GM23338 (cell line): ENCODE measurements at regions not wholly inside any gene's neighbourhood (a gene's known extent, or its start where the extent isn't known, plus 50 kb on each side); places are given as distances from the start of the nearest gene placed in this dataset.
"Not testable (repeated sequence)": the region's sequence is repeated elsewhere in the genome, so short reads cannot be mapped to it uniquely, and the experiment has no call there.

Experiments
- ATAC-seq: fragments of 200-7000 bp; cut with Tn5 transposase; 3 replicates; pipeline ENCODE4 v1.9.1; 2020
- DNase-seq: peaks from one replicate; pipeline ENCODE4 v3.0.0-alpha.2; 2015; ENCODE audit warnings: low spot score
- H2AFZ ChIP-seq: fragments of 200-600 bp; sonication (generic); 2 replicates; pipeline ENCODE4 v1.8.0; 2016; ENCODE audit warnings: antibody characterized with exemption, mild to moderate bottlenecking, moderate library complexity
- H3F3A ChIP-seq: fragments of 200-600 bp; sonication (generic); replicated peaks from 2 replicates; pipeline ENCODE4 v1.8.0; 2017; ENCODE audit warnings: antibody characterized with exemption, mixed run types, low read depth
- H3K27ac ChIP-seq: fragments of 200-600 bp; sonication (generic); 2 replicates; pipeline ENCODE4 v1.6.1; 2016; ENCODE audit warnings: low read depth
- H3K27me3 ChIP-seq: fragments of 200-600 bp; sonication (generic); 2 replicates; pipeline ENCODE4 v1.8.0; 2016; ENCODE audit warnings: mild to moderate bottlenecking, mixed run types, moderate library complexity; ENCODE audit not compliant: insufficient read depth
- H3K36me3 ChIP-seq: fragments of 200-600 bp; sonication (generic); 2 replicates; pipeline ENCODE4 v1.8.0; 2016; ENCODE audit warnings: mild to moderate bottlenecking; ENCODE audit not compliant: insufficient read depth
- H3K4me1 ChIP-seq: fragments of 200-600 bp; sonication (generic); 2 replicates; pipeline ENCODE4 v1.8.0; 2016; ENCODE audit warnings: mild to moderate bottlenecking, moderate library complexity; ENCODE audit not compliant: insufficient read depth
- H3K4me2 ChIP-seq: fragments of 200-600 bp; sonication (generic); 2 replicates; pipeline ENCODE4 v1.7.1; 2017; ENCODE audit warnings: mixed run types
- H3K4me3 ChIP-seq: fragments of 200-600 bp; sonication (generic); 2 replicates; pipeline ENCODE4 v1.6.1; 2016; ENCODE audit warnings: mixed run types
- H3K79me2 ChIP-seq: fragments of 200-600 bp; sonication (generic); replicated peaks from 2 replicates; pipeline ENCODE4 v1.8.0; 2017; ENCODE audit warnings: mild to moderate bottlenecking; ENCODE audit not compliant: insufficient read depth
- H3K9me2 ChIP-seq: fragments of 200-600 bp; sonication (generic); 2 replicates; pipeline ENCODE4 v1.8.0; 2017; ENCODE audit not compliant: insufficient read depth
- H4K20me1 ChIP-seq: fragments of 200-600 bp; sonication (generic); replicated peaks from 2 replicates; pipeline ENCODE4 v1.8.0; 2017; ENCODE audit warnings: mild to moderate bottlenecking; ENCODE audit not compliant: insufficient read depth
- H3K27ac Mint-ChIP-seq: 2 replicates; pipeline ENCODE4 v1.8.0; 2020; ENCODE audit warnings: inconsistent platforms, mild to moderate bottlenecking, moderate library complexity, mixed read lengths
- H3K27me3 Mint-ChIP-seq: 3 replicates; pipeline ENCODE4 v1.8.0; 2022; ENCODE audit warnings: low read depth, mild to moderate bottlenecking, moderate library complexity, mixed read lengths, inconsistent platforms; ENCODE audit not compliant: insufficient read depth, poor library complexity
- H3K36me3 Mint-ChIP-seq: 3 replicates; pipeline ENCODE4 v1.8.0; 2021; ENCODE audit warnings: low read depth, mild to moderate bottlenecking, inconsistent platforms, moderate library complexity, mixed read lengths
- H3K4me1 Mint-ChIP-seq: 3 replicates; pipeline ENCODE4 v1.8.0; 2020; ENCODE audit warnings: mild to moderate bottlenecking, inconsistent platforms, mixed read lengths
- H3K4me3 Mint-ChIP-seq: 3 replicates; pipeline ENCODE4 v1.8.0; 2021; ENCODE audit warnings: moderate library complexity, mild to moderate bottlenecking, inconsistent platforms, mixed read lengths
- H3K9me3 Mint-ChIP-seq: 3 replicates; pipeline ENCODE4 v1.8.0; 2020; ENCODE audit warnings: moderate library complexity, mild to moderate bottlenecking, inconsistent platforms, mixed read lengths
- EZH2 ChIP-seq: fragments of 200-600 bp; sonication (generic); IDR thresholded peaks from one replicate; pipeline ENCODE4 v1.8.0; 2017; ENCODE audit warnings: antibody characterized with exemption, mild to moderate bottlenecking, low read depth; ENCODE audit not compliant: unreplicated experiment
- EZH2phosphoT487 ChIP-seq: fragments of 200-600 bp; sonication (generic); IDR thresholded peaks from one replicate; pipeline ENCODE4 v1.8.1; 2018; ENCODE audit warnings: antibody characterized with exemption; ENCODE audit not compliant: unreplicated experiment
- JUNB ChIP-seq: IDR thresholded peaks from one replicate; pipeline ENCODE4 v1.6.1; 2016; ENCODE audit warnings: antibody characterized with exemption; ENCODE audit not compliant: unreplicated experiment
- NANOG ChIP-seq: IDR thresholded peaks from 2 replicates; pipeline ENCODE4 v1.6.1; 2016; ENCODE audit warnings: antibody characterized with exemption, borderline replicate concordance
- POLR2AphosphoS5 ChIP-seq: IDR thresholded peaks from 2 replicates; pipeline ENCODE4 v1.6.1; 2016; ENCODE audit warnings: antibody characterized with exemption, low read depth
- ZNF114 ChIP-seq: fragments of 250-450 bp; sonication (Bioruptor Pico); IDR thresholded peaks from 2 replicates; pipeline ENCODE4 v1.5.0; 2020; ENCODE audit warnings: mild to moderate bottlenecking, moderate library complexity
- ZNF331 ChIP-seq: fragments of 250-450 bp; sonication (Bioruptor Pico); IDR thresholded peaks from 2 replicates; pipeline ENCODE4 v1.5.0; 2020; ENCODE audit warnings: low read depth, mild to moderate bottlenecking, moderate library complexity
- TF ChIP-seq, protein P1 (sequence below): IDR thresholded peaks from one replicate; pipeline ENCODE4 v1.6.1; 2018; ENCODE audit warnings: antibody characterized with exemption; ENCODE audit not compliant: unreplicated experiment
- TF ChIP-seq, protein P2 (sequence below), 2 experiments: fragments of 200-600 bp in 1 of 2; sonication (generic) in 1 of 2; conservative IDR thresholded peaks; 2 replicates each; pipeline versions ENCODE4 v1.5.1 to v1.6.1; 2016 to 2017; ENCODE audit warnings: antibody characterized with exemption in 2 of 2, low read depth in 2 of 2, mild to moderate bottlenecking in 2 of 2, moderate library complexity in 1 of 2
- TF ChIP-seq, protein P3 (sequence below): fragments of 250-450 bp; sonication (Bioruptor Pico); IDR thresholded peaks from 2 replicates; pipeline ENCODE4 v1.5.0; 2020; ENCODE audit warnings: mild to moderate bottlenecking, moderate library complexity

DNA sequence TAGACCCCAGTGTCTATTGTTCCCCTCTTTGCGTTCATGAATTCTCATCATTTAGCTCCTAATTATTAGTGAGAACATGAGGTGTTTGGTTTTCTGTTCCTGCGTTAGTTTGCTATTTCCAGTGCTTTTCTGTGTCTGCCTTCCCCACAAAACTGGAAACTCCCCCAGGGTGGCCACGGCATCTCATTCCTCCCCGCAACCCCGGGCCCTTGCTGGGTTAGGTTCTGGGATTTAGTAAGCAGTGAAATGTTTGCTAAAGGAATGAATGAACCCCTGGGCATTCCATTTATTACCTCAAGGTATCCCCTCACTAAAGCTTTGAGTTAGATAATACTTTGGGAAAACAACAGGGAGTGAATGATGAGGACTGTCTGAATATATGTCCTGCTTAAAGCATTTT is 142.9 kb downstream of the GLUL start (continued):
- TF ChIP-seq, protein P1, sequence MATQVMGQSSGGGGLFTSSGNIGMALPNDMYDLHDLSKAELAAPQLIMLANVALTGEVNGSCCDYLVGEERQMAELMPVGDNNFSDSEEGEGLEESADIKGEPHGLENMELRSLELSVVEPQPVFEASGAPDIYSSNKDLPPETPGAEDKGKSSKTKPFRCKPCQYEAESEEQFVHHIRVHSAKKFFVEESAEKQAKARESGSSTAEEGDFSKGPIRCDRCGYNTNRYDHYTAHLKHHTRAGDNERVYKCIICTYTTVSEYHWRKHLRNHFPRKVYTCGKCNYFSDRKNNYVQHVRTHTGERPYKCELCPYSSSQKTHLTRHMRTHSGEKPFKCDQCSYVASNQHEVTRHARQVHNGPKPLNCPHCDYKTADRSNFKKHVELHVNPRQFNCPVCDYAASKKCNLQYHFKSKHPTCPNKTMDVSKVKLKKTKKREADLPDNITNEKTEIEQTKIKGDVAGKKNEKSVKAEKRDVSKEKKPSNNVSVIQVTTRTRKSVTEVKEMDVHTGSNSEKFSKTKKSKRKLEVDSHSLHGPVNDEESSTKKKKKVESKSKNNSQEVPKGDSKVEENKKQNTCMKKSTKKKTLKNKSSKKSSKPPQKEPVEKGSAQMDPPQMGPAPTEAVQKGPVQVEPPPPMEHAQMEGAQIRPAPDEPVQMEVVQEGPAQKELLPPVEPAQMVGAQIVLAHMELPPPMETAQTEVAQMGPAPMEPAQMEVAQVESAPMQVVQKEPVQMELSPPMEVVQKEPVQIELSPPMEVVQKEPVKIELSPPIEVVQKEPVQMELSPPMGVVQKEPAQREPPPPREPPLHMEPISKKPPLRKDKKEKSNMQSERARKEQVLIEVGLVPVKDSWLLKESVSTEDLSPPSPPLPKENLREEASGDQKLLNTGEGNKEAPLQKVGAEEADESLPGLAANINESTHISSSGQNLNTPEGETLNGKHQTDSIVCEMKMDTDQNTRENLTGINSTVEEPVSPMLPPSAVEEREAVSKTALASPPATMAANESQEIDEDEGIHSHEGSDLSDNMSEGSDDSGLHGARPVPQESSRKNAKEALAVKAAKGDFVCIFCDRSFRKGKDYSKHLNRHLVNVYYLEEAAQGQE: no peak
- TF ChIP-seq POLR2AphosphoS5: no peak
- TF ChIP-seq NANOG: no peak
- TF ChIP-seq ZNF114 (CRISPR knock-in tag): no peak
- TF ChIP-seq ZNF331 (CRISPR knock-in tag): no peak
- no peak for TF ChIP-seq EZH2phosphoT487
- TF ChIP-seq EZH2: no peak
- no peak for TF ChIP-seq JUNB
- TF ChIP-seq, protein P2, sequence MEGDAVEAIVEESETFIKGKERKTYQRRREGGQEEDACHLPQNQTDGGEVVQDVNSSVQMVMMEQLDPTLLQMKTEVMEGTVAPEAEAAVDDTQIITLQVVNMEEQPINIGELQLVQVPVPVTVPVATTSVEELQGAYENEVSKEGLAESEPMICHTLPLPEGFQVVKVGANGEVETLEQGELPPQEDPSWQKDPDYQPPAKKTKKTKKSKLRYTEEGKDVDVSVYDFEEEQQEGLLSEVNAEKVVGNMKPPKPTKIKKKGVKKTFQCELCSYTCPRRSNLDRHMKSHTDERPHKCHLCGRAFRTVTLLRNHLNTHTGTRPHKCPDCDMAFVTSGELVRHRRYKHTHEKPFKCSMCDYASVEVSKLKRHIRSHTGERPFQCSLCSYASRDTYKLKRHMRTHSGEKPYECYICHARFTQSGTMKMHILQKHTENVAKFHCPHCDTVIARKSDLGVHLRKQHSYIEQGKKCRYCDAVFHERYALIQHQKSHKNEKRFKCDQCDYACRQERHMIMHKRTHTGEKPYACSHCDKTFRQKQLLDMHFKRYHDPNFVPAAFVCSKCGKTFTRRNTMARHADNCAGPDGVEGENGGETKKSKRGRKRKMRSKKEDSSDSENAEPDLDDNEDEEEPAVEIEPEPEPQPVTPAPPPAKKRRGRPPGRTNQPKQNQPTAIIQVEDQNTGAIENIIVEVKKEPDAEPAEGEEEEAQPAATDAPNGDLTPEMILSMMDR (conservative IDR thresholded peaks at IDR 0.05; ENCODE audit: low read depth in 2 of 2): no peak

DNA sequence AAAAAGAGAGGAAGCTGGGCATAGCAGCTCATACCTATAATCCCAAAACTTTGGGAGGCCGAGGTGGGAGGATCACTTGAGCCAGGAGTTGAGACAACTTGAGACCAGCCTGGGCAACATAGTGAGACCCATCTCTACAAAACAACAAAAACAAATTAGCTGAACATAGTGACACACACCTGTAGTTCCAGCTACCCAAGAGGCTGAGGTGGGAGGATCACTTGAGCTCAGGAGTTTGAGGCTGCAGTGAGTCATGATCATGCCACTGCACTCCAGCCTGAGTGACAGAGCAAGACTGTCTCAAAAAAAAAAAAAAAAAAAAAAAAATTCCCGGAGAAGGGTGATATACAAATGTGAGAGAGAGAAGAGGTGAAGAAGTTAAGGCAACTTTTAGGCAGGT is 143.8 kb downstream of the GLUL start:
- H2AFZ ChIP-seq, H3K4me1 ChIP-seq, ATAC-seq, H4K20me1 ChIP-seq, H3K27me3 ChIP-seq, H3K27ac Mint-ChIP-seq, H3K36me3 Mint-ChIP-seq, H3K9me2 ChIP-seq, H3K36me3 ChIP-seq, H3K4me3 ChIP-seq, H3K27ac ChIP-seq, DNase-seq, H3K79me2 ChIP-seq, H3K4me2 ChIP-seq, H3K9me3 Mint-ChIP-seq, H3K4me3 Mint-ChIP-seq, H3K27me3 Mint-ChIP-seq, H3K4me1 Mint-ChIP-seq, H3F3A ChIP-seq: not testable (repeated sequence)

DNA sequence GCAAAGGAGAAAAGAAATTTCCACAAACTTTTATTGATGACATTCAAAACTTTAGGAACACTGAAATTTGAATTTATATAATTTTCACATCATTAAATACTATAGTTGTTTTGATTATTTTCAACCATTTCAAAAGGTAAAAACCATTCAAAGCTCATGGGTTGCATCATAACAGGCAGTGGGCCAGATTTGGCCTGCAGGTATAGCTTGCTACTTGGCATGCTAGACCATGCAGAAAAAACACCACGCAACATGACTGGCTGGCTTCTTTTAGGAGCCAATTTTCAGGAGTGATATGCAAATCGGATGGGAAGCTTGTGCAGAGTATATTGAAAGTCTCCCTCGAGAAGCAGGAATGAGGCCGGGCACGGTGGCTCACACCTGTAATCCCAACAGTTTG is 144.8 kb downstream of the GLUL start:
- Histone ChIP-seq H3K4me2 (no peak overlapping the region), H3F3A (no peaks in the 10 kb centered on the region), H3K4me1 (no peaks in the 10 kb centered on the region), H2AFZ (no peak overlapping the region), H3K27me3 (no peaks in the 10 kb centered on the region), H3K9me2 (no peaks in the 10 kb centered on the region), H3K79me2 (no peaks in the 10 kb centered on the region), H4K20me1 (no peaks in the 10 kb centered on the region), H3K36me3 (no peaks in the 10 kb centered on the region), H3K4me3 (no peak overlapping the region), H3K27ac (no peak overlapping the region)
- Mint-ChIP-seq H3K27ac (no peak overlapping the region), H3K36me3 (no peaks in the 10 kb centered on the region), H3K9me3 (no peaks in the 10 kb centered on the region), H3K4me1 (no peaks in the 10 kb centered on the region; the same call in 1 of the 3 replicates), H3K4me3 (no peak overlapping the region), H3K27me3 (peaks cover 5% of the 10 kb centered on the region)
- DNase-seq (no peak), ATAC-seq (no peak)
- TF ChIP-seq EZH2phosphoT487 (no peak), JUNB (no peak), EZH2 (no peak), NANOG (no peak), ZNF114 (CRISPR knock-in tag) (no peak)
- TF ChIP-seq, protein P3, sequence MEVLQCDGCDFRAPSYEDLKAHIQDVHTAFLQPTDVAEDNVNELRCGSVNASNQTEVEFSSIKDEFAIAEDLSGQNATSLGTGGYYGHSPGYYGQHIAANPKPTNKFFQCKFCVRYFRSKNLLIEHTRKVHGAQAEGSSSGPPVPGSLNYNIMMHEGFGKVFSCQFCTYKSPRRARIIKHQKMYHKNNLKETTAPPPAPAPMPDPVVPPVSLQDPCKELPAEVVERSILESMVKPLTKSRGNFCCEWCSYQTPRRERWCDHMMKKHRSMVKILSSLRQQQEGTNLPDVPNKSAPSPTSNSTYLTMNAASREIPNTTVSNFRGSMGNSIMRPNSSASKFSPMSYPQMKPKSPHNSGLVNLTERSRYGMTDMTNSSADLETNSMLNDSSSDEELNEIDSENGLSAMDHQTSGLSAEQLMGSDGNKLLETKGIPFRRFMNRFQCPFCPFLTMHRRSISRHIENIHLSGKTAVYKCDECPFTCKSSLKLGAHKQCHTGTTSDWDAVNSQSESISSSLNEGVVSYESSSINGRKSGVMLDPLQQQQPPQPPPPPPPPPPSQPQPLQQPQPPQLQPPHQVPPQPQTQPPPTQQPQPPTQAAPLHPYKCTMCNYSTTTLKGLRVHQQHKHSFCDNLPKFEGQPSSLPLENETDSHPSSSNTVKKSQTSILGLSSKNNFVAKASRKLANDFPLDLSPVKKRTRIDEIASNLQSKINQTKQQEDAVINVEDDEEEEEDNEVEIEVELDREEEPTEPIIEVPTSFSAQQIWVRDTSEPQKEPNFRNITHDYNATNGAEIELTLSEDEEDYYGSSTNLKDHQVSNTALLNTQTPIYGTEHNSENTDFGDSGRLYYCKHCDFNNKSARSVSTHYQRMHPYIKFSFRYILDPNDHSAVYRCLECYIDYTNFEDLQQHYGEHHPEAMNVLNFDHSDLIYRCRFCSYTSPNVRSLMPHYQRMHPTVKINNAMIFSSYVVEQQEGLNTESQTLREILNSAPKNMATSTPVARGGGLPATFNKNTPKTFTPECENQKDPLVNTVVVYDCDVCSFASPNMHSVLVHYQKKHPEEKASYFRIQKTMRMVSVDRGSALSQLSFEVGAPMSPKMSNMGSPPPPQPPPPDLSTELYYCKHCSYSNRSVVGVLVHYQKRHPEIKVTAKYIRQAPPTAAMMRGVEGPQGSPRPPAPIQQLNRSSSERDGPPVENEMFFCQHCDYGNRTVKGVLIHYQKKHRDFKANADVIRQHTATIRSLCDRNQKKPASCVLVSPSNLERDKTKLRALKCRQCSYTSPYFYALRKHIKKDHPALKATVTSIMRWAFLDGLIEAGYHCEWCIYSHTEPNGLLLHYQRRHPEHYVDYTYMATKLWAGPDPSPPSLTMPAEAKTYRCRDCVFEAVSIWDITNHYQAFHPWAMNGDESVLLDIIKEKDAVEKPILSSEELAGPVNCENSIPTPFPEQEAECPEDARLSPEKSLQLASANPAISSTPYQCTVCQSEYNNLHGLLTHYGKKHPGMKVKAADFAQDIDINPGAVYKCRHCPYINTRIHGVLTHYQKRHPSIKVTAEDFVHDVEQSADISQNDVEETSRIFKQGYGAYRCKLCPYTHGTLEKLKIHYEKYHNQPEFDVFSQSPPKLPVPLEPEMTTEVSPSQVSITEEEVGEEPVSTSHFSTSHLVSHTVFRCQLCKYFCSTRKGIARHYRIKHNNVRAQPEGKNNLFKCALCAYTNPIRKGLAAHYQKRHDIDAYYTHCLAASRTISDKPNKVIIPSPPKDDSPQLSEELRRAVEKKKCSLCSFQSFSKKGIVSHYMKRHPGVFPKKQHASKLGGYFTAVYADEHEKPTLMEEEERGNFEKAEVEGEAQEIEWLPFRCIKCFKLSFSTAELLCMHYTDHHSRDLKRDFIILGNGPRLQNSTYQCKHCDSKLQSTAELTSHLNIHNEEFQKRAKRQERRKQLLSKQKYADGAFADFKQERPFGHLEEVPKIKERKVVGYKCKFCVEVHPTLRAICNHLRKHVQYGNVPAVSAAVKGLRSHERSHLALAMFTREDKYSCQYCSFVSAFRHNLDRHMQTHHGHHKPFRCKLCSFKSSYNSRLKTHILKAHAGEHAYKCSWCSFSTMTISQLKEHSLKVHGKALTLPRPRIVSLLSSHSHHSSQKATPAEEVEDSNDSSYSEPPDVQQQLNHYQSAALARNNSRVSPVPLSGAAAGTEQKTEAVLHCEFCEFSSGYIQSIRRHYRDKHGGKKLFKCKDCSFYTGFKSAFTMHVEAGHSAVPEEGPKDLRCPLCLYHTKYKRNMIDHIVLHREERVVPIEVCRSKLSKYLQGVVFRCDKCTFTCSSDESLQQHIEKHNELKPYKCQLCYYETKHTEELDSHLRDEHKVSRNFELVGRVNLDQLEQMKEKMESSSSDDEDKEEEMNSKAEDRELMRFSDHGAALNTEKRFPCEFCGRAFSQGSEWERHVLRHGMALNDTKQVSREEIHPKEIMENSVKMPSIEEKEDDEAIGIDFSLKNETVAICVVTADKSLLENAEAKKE: no peak
